GM23338 (cell line): ENCODE measurements at regions not wholly inside any gene's neighbourhood (a gene's known extent, or its start where the extent isn't known, plus 50 kb on each side); places are given as distances from the start of the nearest gene placed in this dataset.

Source experiments
- CTCF ChIP-seq, 2 experiments: fragments of 200-600 bp in 1 of 2; sonication (generic) in 1 of 2; conservative IDR thresholded peaks; 2 replicates each; pipeline versions ENCODE4 v1.5.1 to v1.6.1; 2016 to 2017; ENCODE audit warnings: antibody characterized with exemption in 2 of 2, low read depth in 2 of 2, mild to moderate bottlenecking in 2 of 2, moderate library complexity in 1 of 2
- ETS1 ChIP-seq: IDR thresholded peaks from 2 replicates; pipeline ENCODE4 v1.6.1; 2016; ENCODE audit warnings: antibody characterized with exemption
- EZH2 ChIP-seq: fragments of 200-600 bp; sonication (generic); IDR thresholded peaks from one replicate; pipeline ENCODE4 v1.8.0; 2017; ENCODE audit warnings: antibody characterized with exemption, mild to moderate bottlenecking, low read depth; ENCODE audit not compliant: unreplicated experiment
- POLR2AphosphoS5 ChIP-seq: IDR thresholded peaks from 2 replicates; pipeline ENCODE4 v1.6.1; 2016; ENCODE audit warnings: antibody characterized with exemption, low read depth

GRCh38 chr1:58939146-58939545 is 155.3 kb upstream of the JUN start:
- TF ChIP-seq CTCF (conservative IDR thresholded peaks at IDR 0.05; ENCODE audit: low read depth in 2 of 2) = no peak
- TF ChIP-seq EZH2 = no peak
- TF ChIP-seq ETS1 = no peak
- TF ChIP-seq POLR2AphosphoS5 = no peak
